Vagina (tissue), 2 donors: ENCODE measurements at regions not wholly inside any gene's neighbourhood (a gene's known extent, or its start where the extent isn't known, plus 50 kb on each side); places are given as distances from the start of the nearest gene placed in this dataset.

Experiments used
- DNase-seq, 2 donors: peaks; one replicate each; pipeline ENCODE4 v3.0.0-alpha.2; 2017; ENCODE audit errors: extremely low spot score in 2 of 2
- H3K27ac ChIP-seq: fragments of 200-600 bp; sonication (generic); one replicate; pipeline ENCODE4 v1.5.1; 2019
- H3K27me3 ChIP-seq: fragments of 200-600 bp; sonication (generic); one replicate; pipeline ENCODE4 v1.5.1; 2019
- H3K36me3 ChIP-seq, 2 donors: fragments of 200-600 bp; sonication (generic); one replicate each; pipeline ENCODE4 v1.5.1; 2017 to 2019
- H3K4me1 ChIP-seq: fragments of 200-600 bp; sonication (generic); one replicate; pipeline ENCODE4 v1.5.1; 2019
- H3K4me3 ChIP-seq, 2 donors: fragments of 200-600 bp; sonication (generic); 1 replicate in 1 of 2; 2 replicates in 1 of 2; pipeline ENCODE4 v1.5.1; 2016 to 2019
- H3K9me3 ChIP-seq: fragments of 200-600 bp; sonication (generic); one replicate; pipeline ENCODE4 v1.5.1; 2019
- CTCF ChIP-seq, 3 experiments: fragments of 450-650 bp in 2 of 3; fragments of 200-600 bp in 1 of 3; sonication (generic) in 1 of 3; IDR thresholded peaks; one replicate each; pipeline ENCODE4 v1.5.1; 2017 to 2019; ENCODE audit warnings: antibody characterized with exemption in 3 of 3, mild to moderate bottlenecking in 2 of 3, moderate library complexity in 2 of 3
- POLR2A ChIP-seq, 2 donors: fragments of 450-650 bp; IDR thresholded peaks; one replicate each; pipeline ENCODE4 v1.6.1; 2017; ENCODE audit warnings: antibody characterized with exemption in 2 of 2, mild to moderate bottlenecking in 2 of 2, moderate library complexity in 2 of 2
- POLR2AphosphoS5 ChIP-seq, 2 donors: sonication (generic); formaldehyde crosslinking; IDR thresholded peaks; one replicate each; pipeline ENCODE4 v1.9.0; 2017; ENCODE audit warnings: antibody characterized with exemption in 2 of 2, mild to moderate bottlenecking in 2 of 2, low read depth in 1 of 2; ENCODE audit not compliant: insufficient read depth in 1 of 2
- intact Hi-C: fragments of 100-400 bp; cut with DNase I; formaldehyde crosslinking; loops from one replicate; pipeline ENCODE4 v1.15.1; 2023

- no peak for DNase-seq
- Histone ChIP-seq H3K36me3 (no peaks in the 10 kb centered on the region), H3K4me3 (no peak overlapping the region), H3K4me1 (no peaks in the 10 kb centered on the region), H3K9me3 (no peaks in the 10 kb centered on the region), H3K27me3 (no peaks in the 10 kb centered on the region), H3K27ac (no peak overlapping the region)
- TF ChIP-seq POLR2A (IDR thresholded peaks at IDR 0.05) (no peak), CTCF (IDR thresholded peaks at IDR 0.05) (no peak), POLR2AphosphoS5 (IDR thresholded peaks at IDR 0.05; ENCODE audit: insufficient read depth in 1 of 2, low read depth in 1 of 2) (no peak)
- intact Hi-C loops, result no loop called here
Observed at GRCh38 chr9:85212887-85213286, 528.9 kb downstream of the AGTPBP1 start.

DNA sequence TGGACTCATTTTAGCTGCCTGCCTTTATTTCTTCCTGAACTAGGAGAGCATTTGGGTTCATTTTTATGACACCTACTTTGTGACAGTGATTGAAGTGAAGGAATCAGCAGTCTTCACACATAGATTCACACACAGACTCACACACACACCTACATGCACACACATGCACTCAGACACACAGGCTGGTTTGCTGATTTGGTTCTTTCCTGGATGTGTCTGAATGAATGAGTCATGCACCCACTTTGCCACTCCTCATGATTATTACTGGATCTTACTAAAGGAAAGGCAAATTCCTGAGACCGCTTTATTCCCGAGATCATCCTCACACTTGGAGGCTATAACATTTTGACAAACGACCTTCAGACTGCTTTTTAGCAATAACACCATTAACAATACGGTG, 529.5 kb downstream of the AGTPBP1 start:
- H3K27me3 ChIP-seq, result no peaks in the 10 kb centered on the region
- TF ChIP-seq POLR2A (IDR thresholded peaks at IDR 0.05) (no peak), POLR2AphosphoS5 (IDR thresholded peaks at IDR 0.05; ENCODE audit: insufficient read depth in 1 of 2, low read depth in 1 of 2) (no peak), CTCF (IDR thresholded peaks at IDR 0.05) (no peak)
- no peaks in the 10 kb centered on the region for H3K9me3 ChIP-seq
- DNase-seq, result no peak
- H3K27ac ChIP-seq, result no peak overlapping the region
- H3K36me3 ChIP-seq, result no peaks in the 10 kb centered on the region
- intact Hi-C loops, result no loop called here
- H3K4me3 ChIP-seq, result no peak overlapping the region
- H3K4me1 ChIP-seq, result no peaks in the 10 kb centered on the region

DNA sequence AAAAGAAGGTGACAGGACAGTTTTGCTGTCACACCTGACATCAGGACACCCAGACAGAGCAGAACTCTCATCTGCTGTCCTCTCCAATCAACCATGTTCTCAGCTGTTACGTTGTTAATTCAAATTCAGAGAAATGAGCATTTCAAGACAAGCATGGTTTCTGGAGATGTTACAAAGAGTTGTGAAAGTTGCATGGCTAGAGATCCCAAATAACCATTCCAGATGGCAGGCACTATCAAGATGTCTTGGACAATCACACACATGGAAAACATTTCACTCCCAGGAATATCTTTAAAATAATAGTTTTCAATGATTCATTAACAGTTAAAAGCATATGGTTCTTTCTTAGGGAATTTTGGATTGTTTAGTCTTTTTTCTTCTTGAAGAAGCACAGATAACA, 533.1 kb downstream of the AGTPBP1 start:
- H3K4me1 ChIP-seq, result no peaks in the 10 kb centered on the region
- intact Hi-C loops, result no loop called here
- no peak overlapping the region for H3K27ac ChIP-seq
- TF ChIP-seq POLR2AphosphoS5 (IDR thresholded peaks at IDR 0.05; ENCODE audit: insufficient read depth in 1 of 2, low read depth in 1 of 2) (no peak), POLR2A (IDR thresholded peaks at IDR 0.05) (no peak), CTCF (IDR thresholded peaks at IDR 0.05) (no peak)
- H3K4me3 ChIP-seq, result no peak overlapping the region
- no peak for DNase-seq
- H3K27me3 ChIP-seq, result no peaks in the 10 kb centered on the region
- no peaks in the 10 kb centered on the region for H3K9me3 ChIP-seq
- H3K36me3 ChIP-seq, result no peaks in the 10 kb centered on the region

GRCh38 chr9:85204176-85204575, 534.6 kb downstream of the NTRK2 start:
- Histone ChIP-seq H3K27me3 (no peaks in the 10 kb centered on the region), H3K9me3 (no peaks in the 10 kb centered on the region), H3K4me1 (peaks cover 18% of the 10 kb centered on the region), H3K27ac (no peak overlapping the region), H3K4me3 (no peak overlapping the region), H3K36me3 (no peaks in the 10 kb centered on the region)
- no peak for DNase-seq
- intact Hi-C loops, result no loop called here
- no peak for TF ChIP-seq POLR2AphosphoS5 (IDR thresholded peaks at IDR 0.05; ENCODE audit: insufficient read depth in 1 of 2, low read depth in 1 of 2)
- TF ChIP-seq POLR2A (IDR thresholded peaks at IDR 0.05), result no peak
- no peak for TF ChIP-seq CTCF (IDR thresholded peaks at IDR 0.05)

- H3K9me3 ChIP-seq, result no peaks in the 10 kb centered on the region
- DNase-seq, result no peak
- no peaks in the 10 kb centered on the region for H3K27me3 ChIP-seq
- intact Hi-C loops, result no loop called here
- H3K27ac ChIP-seq, result no peak overlapping the region
- TF ChIP-seq CTCF (IDR thresholded peaks at IDR 0.05) (no peak), POLR2A (IDR thresholded peaks at IDR 0.05) (no peak), POLR2AphosphoS5 (IDR thresholded peaks at IDR 0.05; ENCODE audit: insufficient read depth in 1 of 2, low read depth in 1 of 2) (no peak)
- H3K4me1 ChIP-seq, result peaks cover 23% of the 10 kb centered on the region
- H3K36me3 ChIP-seq, result no peaks in the 10 kb centered on the region
- H3K4me3 ChIP-seq, result no peak overlapping the region
Observed at GRCh38 chr9:85202596-85202995, 533.1 kb downstream of the NTRK2 start.
